Mesenchymal stem cell (in vitro differentiated cells and primary cell): ENCODE measurements at regions not wholly inside any gene's neighbourhood (a gene's known extent, or its start where the extent isn't known, plus 50 kb on each side); places are given as distances from the start of the nearest gene placed in this dataset.
"Not testable (repeated sequence)": the region's sequence is repeated elsewhere in the genome, so short reads cannot be mapped to it uniquely, and the experiment has no call there.

Source experiments
- DNase-seq: peaks from one replicate; pipeline ENCODE4 v3.0.0-alpha.2; 2013
- H2AFZ ChIP-seq: one replicate; pipeline ENCODE4 v1.6.1; 2013; ENCODE audit warnings: low read depth, mild to moderate bottlenecking, control low read depth, inconsistent platforms, low read length, moderate library complexity
- H2AK5ac ChIP-seq: 2 replicates; pipeline ENCODE4 v1.6.1; 2013; ENCODE audit warnings: low read length, moderate library complexity, mild to moderate bottlenecking, inconsistent platforms; ENCODE audit not compliant: severe bottlenecking
- H2BK120ac ChIP-seq: one replicate; pipeline ENCODE4 v1.6.1; 2013; ENCODE audit warnings: low read depth, mild to moderate bottlenecking, inconsistent platforms, low read length, moderate library complexity
- H2BK12ac ChIP-seq, 2 experiments: one replicate each; pipeline ENCODE4 v1.6.1; 2013; ENCODE audit warnings: inconsistent platforms in 2 of 2, low read length in 2 of 2, mild to moderate bottlenecking in 2 of 2, moderate library complexity in 2 of 2, control low read depth in 1 of 2
- H2BK15ac ChIP-seq: one replicate; pipeline ENCODE4 v1.6.1; 2013; ENCODE audit warnings: mild to moderate bottlenecking, low read depth, inconsistent platforms; ENCODE audit not compliant: poor library complexity, severe bottlenecking
- H2BK5ac ChIP-seq: 2 replicates; pipeline ENCODE4 v1.6.1; 2013; ENCODE audit warnings: low read depth, mild to moderate bottlenecking, low read length, control low read depth, inconsistent platforms; ENCODE audit not compliant: poor library complexity, severe bottlenecking
- H3K14ac ChIP-seq, 2 experiments: one replicate each; pipeline ENCODE4 v1.6.1; 2013; ENCODE audit warnings: inconsistent platforms in 2 of 2, low read length in 2 of 2, control low read depth in 1 of 2, mild to moderate bottlenecking in 1 of 2, moderate library complexity in 1 of 2
- H3K18ac ChIP-seq, 2 experiments: one replicate each; pipeline ENCODE4 v1.6.1; 2013; ENCODE audit warnings: inconsistent platforms in 2 of 2, low read length in 2 of 2, control low read depth in 1 of 2, low read depth in 1 of 2, mild to moderate bottlenecking in 1 of 2
- H3K23ac ChIP-seq, 2 experiments: one replicate each; pipeline ENCODE4 v1.6.1; 2013; ENCODE audit warnings: inconsistent platforms in 2 of 2, low read length in 2 of 2, mild to moderate bottlenecking in 2 of 2, moderate library complexity in 2 of 2, control low read depth in 1 of 2
- H3K27ac ChIP-seq: 2 replicates; pipeline ENCODE4 v1.5.1; 2013; ENCODE audit warnings: mild to moderate bottlenecking, moderate library complexity, low read length, control low read depth, inconsistent platforms; ENCODE audit not compliant: poor library complexity, severe bottlenecking
- H3K27me3 ChIP-seq, 2 experiments: 2 replicates each; pipeline versions ENCODE4 v1.6.1 to v1.7.0; 2013; ENCODE audit warnings: low read length in 2 of 2, mild to moderate bottlenecking in 2 of 2, moderate library complexity in 2 of 2, control low read depth in 1 of 2, inconsistent platforms in 1 of 2; ENCODE audit not compliant: control insufficient read depth in 1 of 2, insufficient read depth in 1 of 2
- H3K36me3 ChIP-seq, 2 experiments: 2 replicates each; pipeline versions ENCODE4 v1.6.1 to v1.7.0; 2013; ENCODE audit warnings: low read length in 2 of 2, control low read depth in 1 of 2, inconsistent platforms in 1 of 2, low read depth in 1 of 2, mild to moderate bottlenecking in 1 of 2; ENCODE audit not compliant: insufficient read depth in 2 of 2, control insufficient read depth in 1 of 2
- H3K4ac ChIP-seq, 2 experiments: one replicate each; pipeline ENCODE4 v1.6.1; 2013; ENCODE audit warnings: inconsistent platforms in 2 of 2, low read length in 2 of 2, mild to moderate bottlenecking in 2 of 2, moderate library complexity in 2 of 2, control low read depth in 1 of 2, low read depth in 1 of 2
- H3K4me1 ChIP-seq: 2 replicates; pipeline ENCODE4 v1.6.1; 2013; ENCODE audit warnings: low read depth, low read length, control low read depth; ENCODE audit not compliant: control insufficient read depth, insufficient read depth
- H3K4me2 ChIP-seq: 2 replicates; pipeline ENCODE4 v1.6.1; 2013; ENCODE audit warnings: low read length, mild to moderate bottlenecking, inconsistent platforms; ENCODE audit not compliant: poor library complexity, severe bottlenecking
- H3K4me3 ChIP-seq, 2 experiments: 2 replicates each; pipeline versions ENCODE4 v1.5.1 to v1.7.0; 2013; ENCODE audit warnings: low read length in 2 of 2, mild to moderate bottlenecking in 2 of 2, control low read depth in 1 of 2, low read depth in 1 of 2; ENCODE audit not compliant: insufficient read depth in 1 of 2
- H3K79me1 ChIP-seq: replicated peaks from 2 replicates; pipeline ENCODE4 v1.6.1; 2013; ENCODE audit warnings: mild to moderate bottlenecking, control low read depth, low read length, inconsistent platforms; ENCODE audit not compliant: poor library complexity, severe bottlenecking
- H3K9ac ChIP-seq: 2 replicates; pipeline ENCODE4 v1.7.0; 2013; ENCODE audit warnings: mild to moderate bottlenecking, low read length, moderate library complexity
- H3K9me3 ChIP-seq: 2 replicates; pipeline ENCODE4 v1.7.0; 2013; ENCODE audit warnings: mild to moderate bottlenecking, low read length; ENCODE audit not compliant: control insufficient read depth
- H4K8ac ChIP-seq: one replicate; pipeline ENCODE4 v1.6.1; 2013; ENCODE audit warnings: inconsistent platforms, mild to moderate bottlenecking, low read length, moderate library complexity
- H4K91ac ChIP-seq: one replicate; pipeline ENCODE4 v1.6.1; 2013; ENCODE audit warnings: mild to moderate bottlenecking, low read length, inconsistent platforms
- WGBS: methylation state at CpG from one replicate; pipeline ENCODE4 v1.1.7; 2013; ENCODE audit warnings: mixed read lengths; 5-methylcytosine and 5-hydroxymethylcytosine counted together

DNA sequence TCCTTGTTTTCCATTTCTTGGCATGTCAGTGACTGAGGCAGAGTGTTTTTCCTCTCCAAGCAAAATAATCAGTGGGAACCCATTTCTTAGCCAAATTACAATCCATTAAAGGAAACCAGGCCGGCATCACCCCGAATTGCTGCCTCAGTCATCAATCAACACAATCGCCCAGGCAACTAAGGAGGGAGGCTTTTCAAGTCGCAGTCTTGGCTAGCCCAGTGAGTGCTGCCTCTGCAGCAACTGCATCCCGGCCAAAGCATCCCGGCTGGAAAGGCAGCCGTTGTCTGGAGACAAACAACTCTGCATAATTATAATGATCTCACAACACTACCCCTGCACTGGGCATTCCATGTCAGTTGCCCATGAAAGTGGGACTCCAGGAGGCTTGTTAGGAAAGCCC lies 213.5 kb upstream of the PRICKLE2 start:
- Histone ChIP-seq H4K91ac (no peak overlapping the region), H3K14ac (no peak overlapping the region), H3K18ac (peak overlapping the region; percentile 14 to 54), H3K9me3 (no peaks in the 10 kb centered on the region), H3K4me2 (no peak overlapping the region), H2BK5ac (no peak overlapping the region), H3K4me3 (no peak overlapping the region), H2BK15ac (no peak overlapping the region), H3K27ac (no peak overlapping the region), H3K9ac (no peak overlapping the region), H3K23ac (no peak overlapping the region), H2BK12ac (peak overlapping the region in 1 of 2 experiments; percentile 50), H3K4ac (no peak overlapping the region), H3K4me1 (peaks cover 14% of the 10 kb centered on the region), H3K27me3 (peaks cover 18 to 38% of the 10 kb centered on the region in 2 experiments), H4K8ac (no peak overlapping the region), H2BK120ac (no peak overlapping the region), H2AFZ (no peak overlapping the region), H3K36me3 (peaks cover 0 to 3% of the 10 kb centered on the region in 2 experiments), H2AK5ac (peak overlapping the region; percentile 55), H3K79me1 (peaks cover 2% of the 10 kb centered on the region)
- 77% methylated on average over 7 of the region's 7 CpGs for WGBS
- DNase-seq, result no peak

DNA sequence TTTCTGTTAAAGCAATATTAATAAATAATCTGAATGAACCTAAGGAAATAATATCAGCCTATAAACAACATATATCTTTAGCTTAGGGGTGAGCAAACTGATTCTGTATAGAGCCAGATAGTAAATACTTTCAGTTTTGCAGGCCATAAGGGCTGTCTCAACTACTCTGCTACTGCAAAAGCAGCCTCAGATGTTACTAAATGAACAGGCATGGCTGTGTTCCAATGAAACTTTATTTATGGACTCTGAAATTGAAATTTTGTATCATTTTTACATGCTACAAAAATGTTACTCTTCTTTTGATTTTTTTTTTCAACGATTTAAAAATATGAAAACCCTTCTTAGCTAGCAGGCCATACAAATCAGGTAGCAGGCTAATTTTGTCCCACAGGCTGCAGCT lies 212.8 kb upstream of the PRICKLE2 start:
- no peak overlapping the region for H2AFZ ChIP-seq
- WGBS, result 100% methylated on average over 1 of the region's 1 CpG

DNA sequence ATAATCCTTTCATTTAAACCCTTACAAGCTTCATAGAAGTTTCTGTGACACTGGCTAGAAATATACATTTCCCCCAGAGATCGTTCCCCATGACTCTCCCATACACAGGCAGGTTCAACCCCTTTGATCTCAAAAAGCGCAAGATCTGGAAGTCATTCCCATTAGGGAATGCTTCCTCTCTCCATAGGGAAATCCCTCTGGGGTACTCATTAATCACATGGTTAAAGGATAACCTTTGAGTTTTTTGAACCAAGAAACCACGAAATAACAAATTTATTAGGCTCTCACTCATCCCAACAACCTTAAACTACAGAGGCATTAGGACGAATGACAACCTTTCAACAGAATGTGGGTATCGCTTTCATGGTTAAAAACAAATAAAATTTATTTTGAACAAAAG lies 211.9 kb upstream of the PRICKLE2 start:
- no peak overlapping the region for H3K18ac ChIP-seq

More for the DNA sequence above, 212.8 kb upstream of the PRICKLE2 start:
- H3K18ac ChIP-seq, result no peak overlapping the region
- H2AK5ac ChIP-seq, result no peak overlapping the region
- no peak overlapping the region for H3K14ac ChIP-seq
- no peak overlapping the region for H4K8ac ChIP-seq
- H3K4me1 ChIP-seq, result peaks cover 12% of the 10 kb centered on the region
- no peaks in the 10 kb centered on the region for H3K9me3 ChIP-seq
- H3K36me3 ChIP-seq, result peaks cover 0 to 3% of the 10 kb centered on the region in 2 experiments
- DNase-seq, result no peak
- no peak overlapping the region for H3K4ac ChIP-seq
- no peak overlapping the region for H3K4me2 ChIP-seq
- H3K23ac ChIP-seq, result no peak overlapping the region
- no peak overlapping the region for H2BK12ac ChIP-seq
- H2BK5ac ChIP-seq, result no peak overlapping the region
- H3K79me1 ChIP-seq, result peaks cover 2% of the 10 kb centered on the region
- H4K91ac ChIP-seq, result no peak overlapping the region
- H3K27ac ChIP-seq, result no peak overlapping the region
- H3K27me3 ChIP-seq, result peaks cover 11 to 39% of the 10 kb centered on the region in 2 experiments
- no peak overlapping the region for H2BK15ac ChIP-seq
- H3K9ac ChIP-seq, result no peak overlapping the region
- H2BK120ac ChIP-seq, result no peak overlapping the region
- no peak overlapping the region for H3K4me3 ChIP-seq

GRCh38 chr3:64435023-64435422 lies 209.8 kb upstream of the PRICKLE2 start:
- H4K91ac ChIP-seq, H3K36me3 ChIP-seq, H3K27ac ChIP-seq, H2AFZ ChIP-seq, H3K4me3 ChIP-seq, H3K9ac ChIP-seq, H2BK5ac ChIP-seq, H2AK5ac ChIP-seq, H3K14ac ChIP-seq, H3K79me1 ChIP-seq, H2BK15ac ChIP-seq, H3K9me3 ChIP-seq, H3K4me2 ChIP-seq, H2BK12ac ChIP-seq, H4K8ac ChIP-seq, H3K4me1 ChIP-seq, H3K23ac ChIP-seq, H3K18ac ChIP-seq, DNase-seq, H2BK120ac ChIP-seq, H3K4ac ChIP-seq: not testable (repeated sequence)
- H3K27me3 ChIP-seq, result peaks cover 0 to 27% of the 10 kb centered on the region in 2 experiments
- 97% methylated on average over 2 of the region's 2 CpGs for WGBS

More for the DNA sequence above, 211.9 kb upstream of the PRICKLE2 start:
- H3K79me1 ChIP-seq, result peaks cover 2% of the 10 kb centered on the region
- no peak overlapping the region for H2BK120ac ChIP-seq
- no peak overlapping the region for H2BK12ac ChIP-seq
- H4K91ac ChIP-seq, result no peak overlapping the region
- peaks cover 12% of the 10 kb centered on the region for H3K4me1 ChIP-seq
- no peak overlapping the region for H3K4me3 ChIP-seq
- no peak for DNase-seq
- H3K9ac ChIP-seq, result no peak overlapping the region
- no peak overlapping the region for H3K4ac ChIP-seq
- H3K36me3 ChIP-seq, result peaks cover 0 to 3% of the 10 kb centered on the region in 2 experiments
- no peak overlapping the region for H4K8ac ChIP-seq
- H2AK5ac ChIP-seq, result no peak overlapping the region
- H3K4me2 ChIP-seq, result no peak overlapping the region
- H3K27me3 ChIP-seq, result peaks cover 3 to 36% of the 10 kb centered on the region in 2 experiments
- H3K14ac ChIP-seq, result no peak overlapping the region
- H3K9me3 ChIP-seq, result no peaks in the 10 kb centered on the region
- no peak overlapping the region for H2AFZ ChIP-seq
- no peak overlapping the region for H2BK15ac ChIP-seq
- no peak overlapping the region for H2BK5ac ChIP-seq
- H3K27ac ChIP-seq, result no peak overlapping the region
- 84% methylated on average over 5 of the region's 5 CpGs for WGBS
- H3K23ac ChIP-seq, result no peak overlapping the region
